MM.1S (cell line): ENCODE measurements at regions not wholly inside any gene's neighbourhood (a gene's known extent, or its start where the extent isn't known, plus 50 kb on each side); places are given as distances from the start of the nearest gene placed in this dataset.

ENCODE experiments used
- DNase-seq: peaks from one replicate; pipeline ENCODE4 v3.0.0-alpha.2; 2015
- H2AFZ ChIP-seq: fragments of 300-600 bp; sonication (generic); 2 replicates; pipeline ENCODE4 v1.6.0; 2016; ENCODE audit warnings: antibody characterized with exemption, low read length
- H3F3A ChIP-seq: fragments of 300-600 bp; sonication (generic); 2 replicates; pipeline ENCODE4 v1.6.1; 2016; ENCODE audit warnings: mild to moderate bottlenecking, antibody characterized with exemption, low read length, moderate library complexity, mixed read lengths; ENCODE audit not compliant: insufficient read depth
- H3K27ac ChIP-seq: fragments of 300-600 bp; sonication (generic); 2 replicates; pipeline ENCODE4 v1.5.1; 2016; ENCODE audit warnings: mild to moderate bottlenecking, low read length
- H3K27me3 ChIP-seq: fragments of 300-600 bp; sonication (generic); replicated peaks from 2 replicates; pipeline ENCODE4 v1.6.0; 2016; ENCODE audit warnings: low read length; ENCODE audit not compliant: insufficient read depth
- H3K36me3 ChIP-seq: fragments of 300-600 bp; sonication (generic); replicated peaks from 2 replicates; pipeline ENCODE4 v1.6.1; 2016; ENCODE audit warnings: mild to moderate bottlenecking, low read length, mixed read lengths; ENCODE audit not compliant: insufficient read depth
- H3K4me1 ChIP-seq: fragments of 300-600 bp; sonication (generic); 2 replicates; pipeline ENCODE4 v1.6.1; 2016; ENCODE audit warnings: low read length, mixed read lengths
- H3K4me2 ChIP-seq: fragments of 300-600 bp; sonication (generic); 2 replicates; pipeline ENCODE4 v1.6.0; 2016; ENCODE audit warnings: low read depth, low read length
- H3K4me3 ChIP-seq: fragments of 300-600 bp; sonication (generic); 2 replicates; pipeline ENCODE4 v1.5.1; 2016; ENCODE audit warnings: low read length, mixed read lengths
- H3K79me2 ChIP-seq: fragments of 300-600 bp; sonication (generic); 2 replicates; pipeline ENCODE4 v1.6.1; 2016; ENCODE audit warnings: mixed run types, low read length, mixed read lengths
- H3K9ac ChIP-seq: fragments of 300-600 bp; sonication (generic); 2 replicates; pipeline ENCODE4 v1.6.1; 2016; ENCODE audit warnings: low read length, mixed read lengths
- H3K9me2 ChIP-seq: fragments of 300-600 bp; sonication (generic); replicated peaks from 2 replicates; pipeline ENCODE4 v1.6.1; 2016; ENCODE audit warnings: mild to moderate bottlenecking, low read length, mixed read lengths; ENCODE audit not compliant: insufficient read depth
- H3K9me3 ChIP-seq: fragments of 300-600 bp; sonication (generic); replicated peaks from 2 replicates; pipeline ENCODE4 v1.6.1; 2016; ENCODE audit warnings: mild to moderate bottlenecking, low read length, mixed read lengths; ENCODE audit not compliant: insufficient read depth
- H4K20me1 ChIP-seq: fragments of 300-600 bp; sonication (generic); 2 replicates; pipeline ENCODE4 v1.6.1; 2016; ENCODE audit warnings: mild to moderate bottlenecking, low read length, moderate library complexity, mixed read lengths; ENCODE audit not compliant: insufficient read depth
- EZH2 ChIP-seq: fragments of 300-600 bp; sonication (generic); optimal IDR thresholded peaks from 2 replicates; pipeline ENCODE3; 2017; ENCODE audit warnings: low read depth, mild to moderate bottlenecking, antibody characterized with exemption, low read length, mixed read lengths
- EZH2phosphoT487 ChIP-seq: fragments of 300-600 bp; sonication (generic); IDR thresholded peaks from 2 replicates; pipeline ENCODE4 v1.6.1; 2018; ENCODE audit warnings: antibody characterized with exemption, low read length
- TF ChIP-seq, protein P1 (sequence below): fragments of 300-600 bp; sonication (generic); IDR thresholded peaks from 2 replicates; pipeline ENCODE4 v1.5.1; 2016; ENCODE audit warnings: antibody characterized with exemption, low read length, mixed read lengths

DNA sequence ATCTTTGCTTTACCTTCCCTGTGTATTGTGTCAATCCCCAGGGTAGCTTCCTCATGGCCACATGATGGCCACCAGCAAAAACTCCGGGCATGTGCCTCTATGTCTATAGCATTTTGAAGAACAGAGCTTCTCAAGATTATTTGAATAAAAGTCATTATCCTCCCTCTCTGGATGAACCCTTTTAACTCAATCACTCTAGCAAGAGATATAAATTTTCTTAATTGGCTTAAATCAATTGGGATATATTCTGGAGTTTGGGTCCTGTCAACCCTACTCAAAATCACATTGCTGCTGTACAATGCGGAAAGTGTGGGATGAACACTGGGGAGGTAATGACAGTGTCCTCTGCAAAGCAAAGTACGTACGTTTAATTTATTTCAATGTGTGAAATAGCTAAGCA, 370.6 kb upstream of the LRRC3B start:
- Histone ChIP-seq H3K9ac (no peak overlapping the region), H2AFZ (no peak overlapping the region), H4K20me1 (no peaks in the 10 kb centered on the region), H3K79me2 (no peaks in the 10 kb centered on the region), H3K9me3 (no peaks in the 10 kb centered on the region), H3K4me1 (no peaks in the 10 kb centered on the region), H3K36me3 (no peaks in the 10 kb centered on the region), H3K9me2 (no peaks in the 10 kb centered on the region), H3K4me3 (no peak overlapping the region), H3K27ac (no peak overlapping the region), H3K4me2 (no peak overlapping the region), H3F3A (no peaks in the 10 kb centered on the region), H3K27me3 (no peaks in the 10 kb centered on the region)
- TF ChIP-seq, protein P1, sequence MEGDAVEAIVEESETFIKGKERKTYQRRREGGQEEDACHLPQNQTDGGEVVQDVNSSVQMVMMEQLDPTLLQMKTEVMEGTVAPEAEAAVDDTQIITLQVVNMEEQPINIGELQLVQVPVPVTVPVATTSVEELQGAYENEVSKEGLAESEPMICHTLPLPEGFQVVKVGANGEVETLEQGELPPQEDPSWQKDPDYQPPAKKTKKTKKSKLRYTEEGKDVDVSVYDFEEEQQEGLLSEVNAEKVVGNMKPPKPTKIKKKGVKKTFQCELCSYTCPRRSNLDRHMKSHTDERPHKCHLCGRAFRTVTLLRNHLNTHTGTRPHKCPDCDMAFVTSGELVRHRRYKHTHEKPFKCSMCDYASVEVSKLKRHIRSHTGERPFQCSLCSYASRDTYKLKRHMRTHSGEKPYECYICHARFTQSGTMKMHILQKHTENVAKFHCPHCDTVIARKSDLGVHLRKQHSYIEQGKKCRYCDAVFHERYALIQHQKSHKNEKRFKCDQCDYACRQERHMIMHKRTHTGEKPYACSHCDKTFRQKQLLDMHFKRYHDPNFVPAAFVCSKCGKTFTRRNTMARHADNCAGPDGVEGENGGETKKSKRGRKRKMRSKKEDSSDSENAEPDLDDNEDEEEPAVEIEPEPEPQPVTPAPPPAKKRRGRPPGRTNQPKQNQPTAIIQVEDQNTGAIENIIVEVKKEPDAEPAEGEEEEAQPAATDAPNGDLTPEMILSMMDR = no peak
- TF ChIP-seq EZH2 = no peak
- no peak for TF ChIP-seq EZH2phosphoT487
- DNase-seq = no peak

DNA sequence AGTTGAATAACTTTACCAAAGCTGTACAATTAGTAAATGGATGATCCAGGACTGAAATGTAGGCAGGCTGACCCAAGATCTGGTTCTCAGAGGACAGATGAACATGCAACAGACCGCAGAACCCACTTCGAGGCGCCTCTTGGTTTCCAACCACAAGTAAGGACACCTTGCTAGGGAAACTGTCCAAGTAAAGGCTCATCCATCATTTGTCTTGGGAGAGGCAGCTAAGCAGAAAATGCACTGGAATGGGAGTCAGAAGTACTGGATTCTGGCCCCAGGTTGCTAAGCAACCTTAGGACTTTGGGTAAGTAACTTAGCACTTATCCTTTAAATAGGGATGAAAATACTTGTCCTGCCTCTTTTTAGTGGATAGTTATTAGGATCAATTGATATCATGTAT, 366.3 kb upstream of the LRRC3B start:
- no peaks in the 10 kb centered on the region for H3K9me3 ChIP-seq
- no peak overlapping the region for H2AFZ ChIP-seq

DNA sequence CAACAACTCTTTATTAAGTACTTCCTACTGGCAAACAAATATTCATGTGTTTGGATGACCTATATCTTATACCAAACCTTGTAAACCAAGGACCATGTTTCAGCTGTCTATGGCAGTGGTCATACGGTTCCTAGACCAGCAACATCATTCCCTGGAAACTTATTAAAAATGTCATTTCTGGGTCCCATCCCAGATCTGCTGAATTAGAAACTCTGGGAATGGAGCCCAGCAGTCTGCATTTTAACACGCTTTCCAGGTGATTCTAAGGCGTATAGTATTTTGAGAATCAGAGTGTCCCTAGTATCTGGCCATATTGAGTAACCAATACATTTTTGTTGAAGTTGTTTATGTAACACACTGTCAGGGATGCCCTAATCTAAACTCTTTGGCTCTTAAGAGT, 363.4 kb upstream of the LRRC3B start:
- no peaks in the 10 kb centered on the region for H3K4me1 ChIP-seq
- H3K4me3 ChIP-seq = no peak overlapping the region
- no peaks in the 10 kb centered on the region for H4K20me1 ChIP-seq
- no peak overlapping the region for H3K27ac ChIP-seq
- no peak overlapping the region for H3K4me2 ChIP-seq
- TF ChIP-seq, protein P1 = no peak
- TF ChIP-seq EZH2 = no peak
- no peak for TF ChIP-seq EZH2phosphoT487
- DNase-seq = no peak
- no peak overlapping the region for H3K9ac ChIP-seq
- H3F3A ChIP-seq = no peaks in the 10 kb centered on the region
- no peaks in the 10 kb centered on the region for H3K27me3 ChIP-seq
- H2AFZ ChIP-seq = no peak overlapping the region
- no peaks in the 10 kb centered on the region for H3K79me2 ChIP-seq
- H3K36me3 ChIP-seq = no peaks in the 10 kb centered on the region
- no peaks in the 10 kb centered on the region for H3K9me2 ChIP-seq
- no peaks in the 10 kb centered on the region for H3K9me3 ChIP-seq

More for the DNA sequence above, 366.3 kb upstream of the LRRC3B start:
- Histone ChIP-seq H3K27ac (no peak overlapping the region), H3K36me3 (no peaks in the 10 kb centered on the region), H3K4me2 (no peak overlapping the region), H3K4me1 (no peaks in the 10 kb centered on the region), H3F3A (no peaks in the 10 kb centered on the region), H3K27me3 (no peaks in the 10 kb centered on the region), H3K79me2 (no peaks in the 10 kb centered on the region), H4K20me1 (no peaks in the 10 kb centered on the region), H3K9ac (no peak overlapping the region), H3K4me3 (no peak overlapping the region), H3K9me2 (no peaks in the 10 kb centered on the region)
- DNase-seq = no peak
- TF ChIP-seq, protein P1 = no peak
- TF ChIP-seq EZH2 (no peak), EZH2phosphoT487 (no peak)
